GM19452 (cell line): ENCODE measurements at regions not wholly inside any gene's neighbourhood (a gene's known extent, or its start where the extent isn't known, plus 50 kb on each side); places are given as distances from the start of the nearest gene placed in this dataset.

Source experiments
- ATAC-seq: cut with Tn5 transposase; IDR thresholded peaks from one replicate; pipeline ENCODE4 v1.9.1; 2021; ENCODE audit not compliant: unreplicated experiment

- ATAC-seq = no peak
Measured at GRCh38 chr15:91471468-91471867, 371.4 kb downstream of the SV2B start.

- ATAC-seq = no peak
Measured at GRCh38 chr15:91472316-91472756, 372.3 kb downstream of the SV2B start.

GRCh38 chr15:91473894-91474545 is 374.0 kb downstream of the SV2B start:
- ATAC-seq = no peak

- ATAC-seq = no peak
Measured at GRCh38 chr15:91476861-91477260, 376.6 kb upstream of the SLCO3A1 start.

- ATAC-seq = no peak
Measured at GRCh38 chr15:91478717-91479191, 374.8 kb upstream of the SLCO3A1 start.

- no peak for ATAC-seq
Measured at GRCh38 chr15:91480426-91480825, 373.1 kb upstream of the SLCO3A1 start.

- ATAC-seq = no peak
Measured at GRCh38 chr15:91482799-91483198, 370.7 kb upstream of the SLCO3A1 start.

- ATAC-seq = no peak
Measured at GRCh38 chr15:91484141-91484540, 369.4 kb upstream of the SLCO3A1 start.

GRCh38 chr15:91488452-91488851 is 365.1 kb upstream of the SLCO3A1 start:
- ATAC-seq = no peak

- ATAC-seq = no peak
Measured at GRCh38 chr15:91490211-91490610, 363.3 kb upstream of the SLCO3A1 start.

GRCh38 chr15:91491101-91491950 is 362.2 kb upstream of the SLCO3A1 start:
- no peak for ATAC-seq

GRCh38 chr15:91496754-91497691 is 356.5 kb upstream of the SLCO3A1 start:
- no peak for ATAC-seq

GRCh38 chr15:91498046-91498748 is 355.3 kb upstream of the SLCO3A1 start:
- no peak for ATAC-seq

- no peak for ATAC-seq
Measured at GRCh38 chr15:91498749-91499062, 354.8 kb upstream of the SLCO3A1 start.

GRCh38 chr15:91499774-91500383 is 353.6 kb upstream of the SLCO3A1 start:
- ATAC-seq = no peak

- ATAC-seq = no peak
Measured at GRCh38 chr15:91508633-91509032, 344.9 kb upstream of the SLCO3A1 start.

GRCh38 chr15:91514147-91514546 is 339.4 kb upstream of the SLCO3A1 start:
- no peak for ATAC-seq

- ATAC-seq = no peak
Measured at GRCh38 chr15:91515188-91515754, 338.2 kb upstream of the SLCO3A1 start.

- no peak for ATAC-seq
Measured at GRCh38 chr15:91516866-91517265, 336.6 kb upstream of the SLCO3A1 start.
